H9 (cell line): ENCODE measurements at regions not wholly inside any gene's neighbourhood (a gene's known extent, or its start where the extent isn't known, plus 50 kb on each side); places are given as distances from the start of the nearest gene placed in this dataset.
"Not testable (repeated sequence)": the region's sequence is repeated elsewhere in the genome, so short reads cannot be mapped to it uniquely, and the experiment has no call there.

Experiments used
- DNase-seq: peaks from one replicate; pipeline ENCODE4 v3.0.0-alpha.2; 2017
- H2AFZ ChIP-seq: one replicate; pipeline ENCODE4 v1.6.1; 2013; ENCODE audit warnings: mild to moderate bottlenecking, low read length, control low read depth, moderate library complexity
- H2AK5ac ChIP-seq: 2 replicates; pipeline ENCODE4 v1.6.1; 2013; ENCODE audit warnings: low read length, control low read depth, mixed read lengths; ENCODE audit not compliant: insufficient read length
- H2BK120ac ChIP-seq: one replicate; pipeline ENCODE4 v1.6.1; 2013; ENCODE audit warnings: low read depth, mild to moderate bottlenecking, low read length, control low read depth, inconsistent platforms; ENCODE audit not compliant: poor library complexity, severe bottlenecking
- H2BK12ac ChIP-seq: 2 replicates; pipeline ENCODE4 v1.6.1; 2013; ENCODE audit warnings: low read length, control low read depth, mixed read lengths, low read depth; ENCODE audit not compliant: insufficient read length
- H2BK15ac ChIP-seq: 2 replicates; pipeline ENCODE4 v1.6.1; 2013; ENCODE audit warnings: low read depth, low read length, control low read depth
- H2BK20ac ChIP-seq: one replicate; pipeline ENCODE4 v1.6.1; 2013; ENCODE audit warnings: low read depth, mild to moderate bottlenecking, low read length, control low read depth, inconsistent platforms; ENCODE audit not compliant: poor library complexity, severe bottlenecking
- H2BK5ac ChIP-seq: 2 replicates; pipeline ENCODE4 v1.6.1; 2013; ENCODE audit warnings: low read length, control low read depth, mixed read lengths; ENCODE audit not compliant: insufficient read length
- H3K14ac ChIP-seq: 2 replicates; pipeline ENCODE4 v1.6.1; 2013; ENCODE audit warnings: low read length, control low read depth; ENCODE audit not compliant: insufficient read depth
- H3K18ac ChIP-seq: 2 replicates; pipeline ENCODE4 v1.6.1; 2013; ENCODE audit warnings: low read depth, mild to moderate bottlenecking, mixed read lengths, low read length, control low read depth; ENCODE audit not compliant: insufficient read length
- H3K23ac ChIP-seq: 2 replicates; pipeline ENCODE4 v1.6.1; 2013; ENCODE audit warnings: low read length, control low read depth, mixed read lengths, low read depth; ENCODE audit not compliant: insufficient read length
- H3K23me2 ChIP-seq: 2 replicates; pipeline ENCODE4 v1.6.1; 2013; ENCODE audit warnings: low read depth, mild to moderate bottlenecking, mixed read lengths, low read length, control low read depth; ENCODE audit not compliant: insufficient read length, poor library complexity, severe bottlenecking
- H3K27ac ChIP-seq: 2 replicates; pipeline ENCODE4 v1.5.1; 2013; ENCODE audit warnings: low read length, control low read depth, mixed read lengths, low read depth; ENCODE audit not compliant: insufficient read length
- H3K27me3 ChIP-seq: 2 replicates; pipeline ENCODE4 v1.6.1; 2013; ENCODE audit warnings: low read length, control low read depth, inconsistent platforms; ENCODE audit not compliant: insufficient read depth
- H3K4ac ChIP-seq: 2 replicates; pipeline ENCODE4 v1.6.1; 2013; ENCODE audit warnings: low read depth, mild to moderate bottlenecking, control low read depth, inconsistent platforms, low read length, moderate library complexity
- H3K4me1 ChIP-seq: 2 replicates; pipeline ENCODE4 v1.6.1; 2013; ENCODE audit warnings: low read length, control low read depth, inconsistent platforms; ENCODE audit not compliant: insufficient read depth
- H3K4me2 ChIP-seq: 2 replicates; pipeline ENCODE4 v1.6.1; 2013; ENCODE audit warnings: low read length, control low read depth, mixed read lengths; ENCODE audit not compliant: insufficient read length, insufficient read depth
- H3K56ac ChIP-seq: 2 replicates; pipeline ENCODE4 v1.6.1; 2013; ENCODE audit warnings: low read depth, mild to moderate bottlenecking, mixed read lengths, low read length, control low read depth; ENCODE audit not compliant: insufficient read length
- H3K79me1 ChIP-seq: 2 replicates; pipeline ENCODE4 v1.6.1; 2013; ENCODE audit warnings: low read depth, mild to moderate bottlenecking, moderate library complexity, low read length, control low read depth, inconsistent platforms; ENCODE audit not compliant: insufficient read depth, poor library complexity, severe bottlenecking
- H3K79me2 ChIP-seq: 2 replicates; pipeline ENCODE4 v1.6.1; 2013; ENCODE audit warnings: low read length, control low read depth, inconsistent platforms; ENCODE audit not compliant: insufficient read depth
- H3K9ac ChIP-seq: 2 replicates; pipeline ENCODE4 v1.6.1; 2013; ENCODE audit warnings: low read length, control low read depth, mixed read lengths; ENCODE audit not compliant: insufficient read length; ENCODE audit errors: extremely low read depth
- H3K9me3 ChIP-seq: one replicate; pipeline ENCODE4 v1.6.1; 2013; ENCODE audit warnings: low read depth, low read length, inconsistent platforms; ENCODE audit not compliant: control insufficient read depth
- H3T11ph ChIP-seq: one replicate; pipeline ENCODE4 v1.6.1; 2013; ENCODE audit warnings: mild to moderate bottlenecking, low read length, control low read depth, inconsistent platforms
- H4K20me1 ChIP-seq: one replicate; pipeline ENCODE4 v1.6.1; 2013; ENCODE audit not compliant: control insufficient read depth, insufficient read length, insufficient read depth
- H4K5ac ChIP-seq: 2 replicates; pipeline ENCODE4 v1.6.1; 2013; ENCODE audit warnings: low read depth, mild to moderate bottlenecking, mixed read lengths, low read length, control low read depth; ENCODE audit not compliant: insufficient read length
- H4K8ac ChIP-seq: replicated peaks from 2 replicates; pipeline ENCODE4 v1.6.1; 2013; ENCODE audit warnings: low read length, control low read depth, mixed read lengths, low read depth; ENCODE audit not compliant: insufficient read length
- H4K91ac ChIP-seq: 2 replicates; pipeline ENCODE4 v1.6.1; 2013; ENCODE audit warnings: low read depth, mild to moderate bottlenecking, moderate library complexity, mixed read lengths, low read length, control low read depth; ENCODE audit not compliant: insufficient read length
- H3K27ac Mint-ChIP-seq, 3 experiments: 2 replicates in 2 of 3; 3 replicates in 1 of 3; pipeline ENCODE4 v1.8.0; 2020 to 2021; ENCODE audit warnings: mixed read lengths in 3 of 3, mild to moderate bottlenecking in 1 of 3, moderate library complexity in 1 of 3
- H3K27me3 Mint-ChIP-seq: 2 replicates; pipeline ENCODE4 v1.8.0; 2021; ENCODE audit warnings: low read depth, mild to moderate bottlenecking, moderate library complexity, mixed read lengths
- H3K36me3 Mint-ChIP-seq, 3 experiments: 2 replicates in 2 of 3; 3 replicates in 1 of 3; pipeline ENCODE4 v1.8.0; 2020 to 2021; ENCODE audit warnings: low read depth in 3 of 3, mixed read lengths in 3 of 3; ENCODE audit not compliant: insufficient read depth in 1 of 3
- H3K4me1 Mint-ChIP-seq, 2 experiments: 2 replicates each; pipeline ENCODE4 v1.8.0; 2020; ENCODE audit warnings: mixed read lengths in 2 of 2
- H3K4me3 Mint-ChIP-seq, 2 experiments: 2 replicates in 1 of 2; 3 replicates in 1 of 2; pipeline ENCODE4 v1.8.0; 2020 to 2021; ENCODE audit warnings: mild to moderate bottlenecking in 2 of 2, mixed read lengths in 2 of 2, moderate library complexity in 1 of 2
- H3K9me3 Mint-ChIP-seq, 2 experiments: 2 replicates in 1 of 2; 3 replicates in 1 of 2; pipeline ENCODE4 v1.8.0; 2020; ENCODE audit warnings: mild to moderate bottlenecking in 2 of 2, mixed read lengths in 2 of 2, moderate library complexity in 1 of 2
- WGBS: extraction: QIAGEN DNeasy Blood & Tissue Kit; methylation state at CpG from one replicate; pipeline ENCODE4 v1.1.7; 2013; ENCODE audit warnings: missing lambda C conversion rate, low lambda C conversion rate, mixed read lengths; ENCODE audit not compliant: insufficient read length; ENCODE audit errors: extremely low coverage; 5-methylcytosine and 5-hydroxymethylcytosine counted together

- H3K9me3 Mint-ChIP-seq, H3K4ac ChIP-seq, H4K91ac ChIP-seq, H3K79me1 ChIP-seq, H3K56ac ChIP-seq, H3K18ac ChIP-seq, H2BK5ac ChIP-seq, H2BK15ac ChIP-seq, H2BK120ac ChIP-seq, H3K27ac ChIP-seq, H4K8ac ChIP-seq, H2BK20ac ChIP-seq, H3K9ac ChIP-seq, H3K4me2 ChIP-seq, H3K27me3 ChIP-seq, H3T11ph ChIP-seq, H3K9me3 ChIP-seq, H2AFZ ChIP-seq, H4K20me1 ChIP-seq, H3K4me1 ChIP-seq, H3K23me2 ChIP-seq, H2BK12ac ChIP-seq, H3K79me2 ChIP-seq, H3K27me3 Mint-ChIP-seq, H3K27ac Mint-ChIP-seq, H3K36me3 Mint-ChIP-seq, H3K14ac ChIP-seq, H3K23ac ChIP-seq, H3K4me1 Mint-ChIP-seq, H4K5ac ChIP-seq, H3K4me3 Mint-ChIP-seq, H2AK5ac ChIP-seq, DNase-seq: not testable (repeated sequence)
- WGBS = no CpG with 5 or more reads among the region's 4 CpGs
These were observed 50.8 kb upstream of the LYSMD4 start for GRCh38 chr15:99783918-99784619.
